Neural progenitor cell (in vitro differentiated cells): ENCODE measurements at regions not wholly inside any gene's neighbourhood (a gene's known extent, or its start where the extent isn't known, plus 50 kb on each side); places are given as distances from the start of the nearest gene placed in this dataset.

Source experiments
- EZH2 ChIP-seq: fragments of 200-600 bp; sonication (generic); IDR thresholded peaks from 2 replicates; pipeline ENCODE4 v1.6.1; 2017; ENCODE audit warnings: antibody characterized with exemption, mild to moderate bottlenecking, moderate library complexity
- TF ChIP-seq, protein P1 (sequence below): fragments of 200-600 bp; sonication (generic); IDR thresholded peaks from 2 replicates; pipeline ENCODE4 v1.5.1; 2017; ENCODE audit warnings: antibody characterized with exemption, mild to moderate bottlenecking

DNA sequence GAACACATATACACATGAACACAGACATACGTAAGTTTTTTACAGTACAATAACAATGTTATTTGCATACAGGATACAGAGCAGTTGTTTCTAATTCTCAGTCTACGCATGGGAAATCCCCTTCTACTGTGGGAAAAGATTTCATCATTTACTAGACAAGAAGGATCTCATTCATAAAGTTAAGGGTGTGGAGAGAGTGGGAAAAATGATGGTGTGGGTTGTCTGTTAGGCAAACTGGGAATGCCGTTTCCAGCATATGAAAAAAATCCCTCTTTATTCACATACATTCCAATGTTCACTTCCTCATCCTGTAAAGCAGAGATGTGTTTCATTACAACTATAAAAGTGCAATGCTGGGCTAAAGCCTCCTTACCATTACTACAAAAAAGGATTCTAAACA lies 120.9 kb downstream of the SINHCAF start:
- TF ChIP-seq, protein P1, sequence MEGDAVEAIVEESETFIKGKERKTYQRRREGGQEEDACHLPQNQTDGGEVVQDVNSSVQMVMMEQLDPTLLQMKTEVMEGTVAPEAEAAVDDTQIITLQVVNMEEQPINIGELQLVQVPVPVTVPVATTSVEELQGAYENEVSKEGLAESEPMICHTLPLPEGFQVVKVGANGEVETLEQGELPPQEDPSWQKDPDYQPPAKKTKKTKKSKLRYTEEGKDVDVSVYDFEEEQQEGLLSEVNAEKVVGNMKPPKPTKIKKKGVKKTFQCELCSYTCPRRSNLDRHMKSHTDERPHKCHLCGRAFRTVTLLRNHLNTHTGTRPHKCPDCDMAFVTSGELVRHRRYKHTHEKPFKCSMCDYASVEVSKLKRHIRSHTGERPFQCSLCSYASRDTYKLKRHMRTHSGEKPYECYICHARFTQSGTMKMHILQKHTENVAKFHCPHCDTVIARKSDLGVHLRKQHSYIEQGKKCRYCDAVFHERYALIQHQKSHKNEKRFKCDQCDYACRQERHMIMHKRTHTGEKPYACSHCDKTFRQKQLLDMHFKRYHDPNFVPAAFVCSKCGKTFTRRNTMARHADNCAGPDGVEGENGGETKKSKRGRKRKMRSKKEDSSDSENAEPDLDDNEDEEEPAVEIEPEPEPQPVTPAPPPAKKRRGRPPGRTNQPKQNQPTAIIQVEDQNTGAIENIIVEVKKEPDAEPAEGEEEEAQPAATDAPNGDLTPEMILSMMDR, result no peak
- no peak for TF ChIP-seq EZH2
